Calu3 (cell line): ENCODE measurements at regions not wholly inside any gene's neighbourhood (a gene's known extent, or its start where the extent isn't known, plus 50 kb on each side); places are given as distances from the start of the nearest gene placed in this dataset.
"Not testable (repeated sequence)": the region's sequence is repeated elsewhere in the genome, so short reads cannot be mapped to it uniquely, and the experiment has no call there.

Source experiments
- BruUV-seq: library from RNA; stranded (reverse); fragments of 400-500 nt; replicated peaks from 2 replicates; lab custom pipeline; 2021; lab: Mats Ljungman, UMichigan
- CTCF ChIA-PET: fragments of 300-600 bp; sonication (Branson Sonifier 250); formaldehyde crosslinking; loops from one replicate; lab custom pipeline; 2022; ENCODE audit warnings: antibody characterized with exemption; lab: Charles Lee
- DNase-seq: peaks from one replicate; pipeline ENCODE4 v3.0.0; 2022
- H3K27ac Mint-ChIP-seq: one replicate; pipeline ENCODE4 v1.8.0; 2022; ENCODE audit warnings: mixed read lengths; ENCODE audit not compliant: unreplicated experiment
- H3K27me3 Mint-ChIP-seq: one replicate; pipeline ENCODE4 v1.8.0; 2022; ENCODE audit warnings: mixed read lengths; ENCODE audit not compliant: unreplicated experiment
- H3K36me3 Mint-ChIP-seq: one replicate; pipeline ENCODE4 v1.8.0; 2022; ENCODE audit warnings: mild to moderate bottlenecking, moderate library complexity, mixed read lengths; ENCODE audit not compliant: insufficient read depth, unreplicated experiment
- H3K4me1 Mint-ChIP-seq: one replicate; pipeline ENCODE4 v1.8.0; 2022; ENCODE audit warnings: mild to moderate bottlenecking, low read depth, mixed read lengths; ENCODE audit not compliant: unreplicated experiment
- H3K4me3 Mint-ChIP-seq: one replicate; pipeline ENCODE4 v1.8.0; 2022; ENCODE audit warnings: mild to moderate bottlenecking, low read depth, moderate library complexity, mixed read lengths; ENCODE audit not compliant: unreplicated experiment
- H3K9me3 Mint-ChIP-seq: one replicate; pipeline ENCODE4 v1.8.0; 2022; ENCODE audit warnings: low read depth, mixed read lengths; ENCODE audit not compliant: unreplicated experiment
- CTCF ChIP-seq: fragments of 200-600 bp; IDR thresholded peaks from one replicate; pipeline ENCODE4 v1.8.0; 2022; ENCODE audit warnings: antibody characterized with exemption; ENCODE audit not compliant: unreplicated experiment
- intact Hi-C: fragments of 100-400 bp; cut with micrococcal nuclease; formaldehyde crosslinking; loops from one replicate; pipeline ENCODE4 v1.10.0; 2022; ENCODE audit not compliant: unreplicated experiment

GRCh38 chr1:166304131-166304530 is 137.3 kb upstream of the FAM78B start:
- BruUV-seq: no TSS peak
- DNase-seq: no peak
- CTCF ChIA-PET: interaction anchor here (0.7 kb wide), 1 partner anchor 9 kb away, joined by 5 read pairs; no protein-coding TSS in a partner anchor
- H3K4me3 Mint-ChIP-seq: no peak overlapping the region
- intact Hi-C loops: no loop called here
- no peaks in the 10 kb centered on the region for H3K9me3 Mint-ChIP-seq
- TF ChIP-seq CTCF: no peak
- H3K27ac Mint-ChIP-seq: no peak overlapping the region
- no peaks in the 10 kb centered on the region for H3K4me1 Mint-ChIP-seq
- H3K36me3 Mint-ChIP-seq: no peaks in the 10 kb centered on the region
- no peaks in the 10 kb centered on the region for H3K27me3 Mint-ChIP-seq

- Mint-ChIP-seq H3K4me3 (no peak overlapping the region), H3K36me3 (no peaks in the 10 kb centered on the region), H3K4me1 (no peaks in the 10 kb centered on the region), H3K27ac (no peak overlapping the region), H3K27me3 (no peaks in the 10 kb centered on the region), H3K9me3 (no peaks in the 10 kb centered on the region)
- intact Hi-C loops: no loop called here
- no peak for TF ChIP-seq CTCF
- no TSS peak for BruUV-seq
- no peak for DNase-seq
- CTCF ChIA-PET: interaction anchor here (0.7 kb wide), 1 partner anchor 54 kb away, joined by 3 read pairs; no protein-coding TSS in a partner anchor
Observed at GRCh38 chr1:166305371-166305770, 138.6 kb upstream of the FAM78B start.

GRCh38 chr1:166307261-166308188 is 140.7 kb upstream of the FAM78B start:
- no peak for TF ChIP-seq CTCF
- Mint-ChIP-seq H3K4me3 (no peak overlapping the region), H3K36me3 (no peaks in the 10 kb centered on the region), H3K9me3 (no peaks in the 10 kb centered on the region), H3K27ac (no peak overlapping the region), H3K4me1 (no peaks in the 10 kb centered on the region), H3K27me3 (no peaks in the 10 kb centered on the region)
- no peak for DNase-seq
- intact Hi-C loops: no loop called here
- BruUV-seq: no TSS peak
- CTCF ChIA-PET: no interaction called here

GRCh38 chr1:166316306-166316705 is 149.5 kb upstream of the FAM78B start:
- H3K27me3 Mint-ChIP-seq: peaks cover 23% of the 10 kb centered on the region
- BruUV-seq, H3K4me1 Mint-ChIP-seq, intact Hi-C loops, H3K4me3 Mint-ChIP-seq, H3K9me3 Mint-ChIP-seq, CTCF ChIA-PET, DNase-seq, H3K27ac Mint-ChIP-seq, H3K36me3 Mint-ChIP-seq: not testable (repeated sequence)

- no peak for TF ChIP-seq CTCF
- Mint-ChIP-seq H3K4me1 (no peaks in the 10 kb centered on the region), H3K9me3 (no peaks in the 10 kb centered on the region), H3K4me3 (no peak overlapping the region), H3K27ac (no peak overlapping the region), H3K27me3 (peaks cover 59% of the 10 kb centered on the region), H3K36me3 (no peaks in the 10 kb centered on the region)
- CTCF ChIA-PET: no interaction called here
- DNase-seq: no peak
- intact Hi-C loops: no loop called here
- no TSS peak for BruUV-seq
Observed at GRCh38 chr1:166322470-166322869, 155.7 kb upstream of the FAM78B start.
